G401 (cell line): ENCODE measurements at regions not wholly inside any gene's neighbourhood (a gene's known extent, or its start where the extent isn't known, plus 50 kb on each side); places are given as distances from the start of the nearest gene placed in this dataset.
"Not testable (repeated sequence)": the region's sequence is repeated elsewhere in the genome, so short reads cannot be mapped to it uniquely, and the experiment has no call there.

Experiments
- DNase-seq: peaks from one replicate; pipeline ENCODE4 v3.0.0-alpha.2; 2015; ENCODE audit warnings: low spot score
- in situ Hi-C: cut with HindIII; loops from 2 replicates; pipeline ENCODE4 v1.10.0; 2016; ENCODE audit warnings: low sequenced_read_pairs, mixed read lengths

DNA sequence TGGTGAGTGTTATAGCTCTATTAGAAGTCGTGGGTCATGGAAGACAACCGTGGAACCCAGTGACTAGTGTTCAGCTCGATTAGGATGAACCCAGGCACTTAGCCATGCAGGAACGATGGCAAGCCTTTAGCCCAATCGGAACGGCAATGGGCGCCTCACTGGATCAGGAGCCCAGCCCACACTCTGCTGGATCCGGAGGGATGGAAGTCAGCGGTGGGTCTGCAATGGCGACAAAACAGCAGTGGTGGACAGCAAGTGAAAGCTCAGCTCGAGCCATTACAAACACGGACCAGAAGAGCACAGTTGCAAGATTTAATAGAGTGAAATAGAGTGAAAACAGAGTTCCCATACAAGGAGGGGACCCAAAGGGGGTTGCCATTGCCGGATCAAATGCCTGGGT, 558.5 kb upstream of the CYLC2 start:
- in situ Hi-C loops, DNase-seq: not testable (repeated sequence)

DNA sequence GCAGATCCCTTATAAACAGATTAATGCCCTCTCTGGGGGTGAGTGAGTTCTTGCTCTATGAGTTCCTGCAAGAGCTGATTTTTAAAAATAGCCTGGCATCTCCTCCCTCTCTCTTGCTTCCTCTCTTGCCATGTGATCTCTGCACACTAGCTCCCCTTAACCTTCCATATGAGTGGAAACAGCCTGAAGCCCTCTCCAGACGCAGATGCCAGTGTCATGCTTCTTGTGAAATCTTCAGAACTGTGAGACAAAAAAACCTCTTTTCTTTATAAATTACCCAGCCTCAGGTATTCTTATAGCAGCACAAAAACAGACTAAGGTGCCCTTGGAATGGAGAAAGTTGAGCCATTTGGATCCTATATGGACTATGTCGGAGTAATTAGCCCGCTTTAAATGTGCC, 559.7 kb upstream of the CYLC2 start:
- in situ Hi-C loops = no loop called here
- DNase-seq = no peak

DNA sequence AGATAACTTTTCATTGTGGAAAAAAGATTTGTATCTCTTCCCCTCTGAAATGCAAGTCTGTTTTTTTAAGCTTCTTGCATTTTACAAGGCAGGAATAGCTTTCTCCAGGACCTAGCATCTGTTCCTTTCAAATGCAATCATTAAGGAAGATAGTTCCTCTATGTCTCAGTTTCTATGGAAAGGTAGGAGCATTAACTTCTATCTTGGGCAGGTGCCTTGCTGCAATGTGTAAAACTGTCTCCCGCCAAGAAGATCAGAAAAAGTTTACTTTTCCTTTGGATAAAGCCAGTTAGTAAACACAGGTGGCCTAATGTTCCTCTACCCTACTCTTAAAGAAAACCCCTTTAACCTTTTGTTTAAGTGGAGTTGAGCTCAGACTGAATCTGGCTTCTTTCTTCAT, 560.6 kb upstream of the CYLC2 start:
- DNase-seq = no peak
- in situ Hi-C loops = no loop called here

DNA sequence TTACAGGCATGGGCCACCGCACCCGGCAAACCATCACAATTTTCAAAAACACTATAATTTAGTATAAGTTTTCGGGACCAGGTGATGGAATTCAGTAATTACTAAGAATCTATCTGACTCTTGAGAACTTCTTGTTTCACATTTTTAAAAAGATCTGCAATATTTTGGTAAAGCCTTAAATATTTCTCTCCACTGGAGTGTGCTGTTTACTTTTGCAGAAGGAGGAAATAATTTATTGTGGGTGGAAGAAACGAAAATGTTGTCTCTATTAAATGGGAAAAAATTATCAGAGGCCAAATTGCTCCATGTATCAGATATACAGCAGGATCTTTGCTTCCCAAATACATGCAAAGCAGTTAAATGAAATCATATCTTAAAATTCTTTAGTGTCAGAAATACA, 566.8 kb upstream of the CYLC2 start:
- in situ Hi-C loops = no loop called here
- no peak for DNase-seq

DNA sequence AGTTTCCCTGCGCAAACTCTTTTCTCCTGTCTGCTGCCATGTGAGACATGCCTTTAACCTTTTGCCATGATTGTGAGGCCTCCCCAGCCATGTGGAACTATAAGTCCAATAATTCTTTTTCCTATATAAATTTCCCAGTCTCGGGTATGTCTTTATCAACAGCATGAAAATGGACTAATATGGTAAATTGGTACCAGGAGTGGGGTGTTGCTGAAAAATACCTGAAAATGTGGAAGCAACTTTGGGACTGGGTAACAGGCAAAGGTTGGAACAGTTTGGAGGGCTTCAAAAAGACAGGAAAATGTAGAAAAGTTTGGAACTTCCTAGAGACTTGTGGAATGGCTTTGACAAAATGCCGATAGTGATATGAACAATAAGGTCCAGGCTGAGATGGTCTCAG, 578.9 kb upstream of the CYLC2 start:
- DNase-seq, in situ Hi-C loops: not testable (repeated sequence)

DNA sequence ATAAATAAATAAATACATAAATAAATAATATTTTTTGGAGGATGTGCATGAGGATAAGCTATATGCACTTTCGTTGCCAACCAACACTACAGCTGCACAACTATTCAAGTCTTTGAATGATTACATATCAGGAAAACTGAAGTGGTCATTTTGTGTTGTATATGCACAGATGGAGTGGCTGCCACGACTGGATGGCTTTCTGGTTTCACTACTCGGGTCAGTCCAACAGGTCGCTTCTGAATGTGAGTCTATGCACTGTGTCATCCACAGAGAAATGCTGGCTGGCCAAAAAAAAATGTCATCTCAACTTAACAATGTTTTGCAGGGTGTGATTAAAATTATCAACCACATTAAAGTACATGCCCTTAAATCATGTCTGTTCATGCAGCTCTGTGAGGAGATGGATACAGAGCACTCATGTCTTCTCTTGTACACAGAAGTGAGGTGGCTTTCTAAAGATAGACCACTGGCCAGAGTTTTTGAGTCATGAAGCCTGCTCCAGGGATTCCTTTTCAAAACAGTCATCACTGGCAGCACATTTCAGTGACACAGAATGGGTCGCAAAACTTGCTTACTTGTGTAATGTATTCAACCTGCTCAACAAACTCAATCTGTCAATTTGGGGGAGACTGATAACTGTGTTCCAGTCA, 589.8 kb upstream of the CYLC2 start:
- no peak for DNase-seq
- in situ Hi-C loops = no loop called here

DNA sequence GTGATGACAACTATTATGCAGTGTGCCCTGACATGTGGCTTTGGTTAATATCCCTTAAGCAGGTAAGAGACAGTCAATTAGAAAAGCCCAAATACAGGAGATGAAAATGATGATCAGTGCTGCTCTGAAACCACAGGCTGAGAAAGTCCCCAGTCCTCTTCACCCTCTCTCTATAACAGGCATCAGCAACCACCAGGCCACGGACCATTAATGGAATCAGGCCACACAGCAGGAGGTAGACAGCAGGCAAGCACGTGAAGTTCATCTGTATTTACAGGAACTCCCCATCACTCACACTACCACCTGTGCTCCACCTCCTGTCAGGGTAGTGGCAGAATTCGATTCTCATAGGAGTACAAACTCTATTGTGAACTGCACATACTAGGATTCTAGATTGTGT, 591.6 kb upstream of the CYLC2 start:
- DNase-seq = no peak
- in situ Hi-C loops = no loop called here

DNA sequence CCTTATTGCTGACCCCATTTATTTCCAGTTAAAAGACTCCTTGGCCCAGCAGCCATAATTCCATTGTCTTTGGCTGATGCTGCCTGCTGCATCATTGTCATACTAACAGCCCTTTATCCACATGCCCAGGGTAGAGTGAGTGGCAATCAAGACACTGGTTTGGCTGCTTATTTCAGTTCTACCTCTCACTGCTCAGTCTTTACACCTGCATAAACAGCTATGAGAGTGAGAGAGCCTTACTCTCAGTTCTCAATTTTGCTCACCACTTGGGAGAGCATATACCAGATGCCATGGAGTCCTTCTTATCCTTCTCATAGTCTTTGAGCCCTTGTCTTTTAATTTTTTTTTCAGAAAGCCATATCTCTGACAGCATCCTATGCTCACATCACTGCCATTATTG, 596.9 kb upstream of the CYLC2 start:
- in situ Hi-C loops = no loop called here

DNA sequence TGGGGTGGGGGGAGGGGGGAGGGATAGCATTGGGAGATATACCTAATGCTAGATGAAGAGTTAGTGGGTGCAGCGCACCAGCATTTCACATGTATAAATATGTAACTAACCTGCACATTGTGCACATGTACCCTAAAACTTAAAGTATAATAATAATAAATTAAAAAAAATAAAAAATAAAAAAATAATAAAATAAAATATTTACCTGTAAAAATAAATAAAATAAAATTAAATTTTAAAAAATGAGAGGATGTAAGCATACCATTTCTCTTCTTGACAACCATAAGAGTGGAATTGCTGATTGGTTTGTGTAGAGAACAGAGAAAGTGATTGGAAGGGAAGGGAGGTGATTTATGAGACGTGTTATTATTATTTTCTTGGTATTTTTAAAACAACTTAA, 609.5 kb upstream of the CYLC2 start:
- in situ Hi-C loops, DNase-seq: not testable (repeated sequence)

More for the DNA sequence above, 596.9 kb upstream of the CYLC2 start:
- DNase-seq = no peak

DNA sequence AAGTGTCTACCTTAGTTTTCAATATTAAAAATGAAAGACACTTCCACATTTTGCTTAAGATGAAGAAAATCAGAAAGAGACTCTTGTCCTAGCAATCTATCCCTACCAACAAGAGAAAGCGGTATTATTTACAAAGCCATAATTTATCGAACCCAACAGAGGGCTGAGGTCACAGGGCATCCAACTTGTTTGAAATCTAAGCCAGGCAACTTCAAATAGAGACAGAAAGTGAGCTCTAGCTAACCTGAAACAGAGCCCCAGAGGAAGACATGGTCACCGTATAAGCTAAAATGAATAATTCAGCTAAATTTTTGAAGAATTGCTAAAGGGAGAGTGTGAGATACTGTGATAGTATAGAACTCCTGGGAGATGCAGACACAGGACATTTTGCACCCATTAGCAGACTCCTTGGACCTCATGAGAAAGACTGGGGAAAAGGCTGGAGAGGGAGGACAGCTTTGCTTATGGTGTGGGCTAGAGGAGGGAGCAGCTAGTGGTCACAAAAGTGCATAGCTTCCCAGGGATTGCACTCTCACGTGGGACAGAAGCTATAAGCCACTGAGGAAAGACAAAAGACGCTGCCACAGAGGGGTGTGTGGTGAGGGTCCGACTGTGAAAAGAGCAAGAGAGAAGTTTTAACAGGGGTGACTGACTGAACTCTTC, 624.2 kb upstream of the GRIN3A start:
- in situ Hi-C loops = no loop called here
- no peak for DNase-seq

DNA sequence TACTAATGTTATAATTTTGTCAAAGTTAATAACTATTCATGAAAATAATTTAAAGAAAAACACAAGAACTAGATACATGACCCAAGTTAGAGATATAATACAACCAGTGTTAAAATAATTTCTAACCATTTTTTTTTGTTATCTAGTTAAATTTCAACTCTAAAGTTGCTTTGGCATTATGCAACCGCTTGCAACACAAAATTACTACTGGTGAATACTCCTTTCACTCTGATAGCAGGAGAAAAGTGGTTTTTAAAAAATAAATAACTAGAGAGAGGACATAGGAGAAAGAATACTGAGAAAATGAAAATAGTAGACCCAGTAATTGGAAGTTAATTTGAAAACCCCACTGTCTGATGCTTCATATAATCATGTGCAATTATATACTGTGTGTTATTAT, 622.4 kb upstream of the GRIN3A start:
- no peak for DNase-seq
- in situ Hi-C loops = no loop called here

DNA sequence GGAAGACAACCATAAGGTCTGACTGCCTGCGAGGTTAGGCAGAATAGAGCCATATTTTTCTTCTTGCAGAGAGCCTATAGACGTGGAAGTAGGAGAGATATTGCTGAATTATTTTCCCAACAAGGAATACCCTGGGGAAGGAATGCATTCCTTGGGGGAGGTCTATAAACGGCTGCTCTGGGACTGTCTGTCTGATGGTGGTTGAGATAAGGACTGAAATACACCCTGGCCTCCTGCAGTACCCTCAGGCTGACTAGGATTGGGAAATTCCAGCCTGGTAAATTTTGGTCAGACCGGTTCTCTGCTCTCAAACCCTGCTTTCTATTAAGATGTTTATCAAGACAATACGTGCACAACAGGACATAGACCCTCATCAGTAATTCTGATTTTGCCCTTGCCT, 617.5 kb upstream of the GRIN3A start:
- DNase-seq = no peak

DNA sequence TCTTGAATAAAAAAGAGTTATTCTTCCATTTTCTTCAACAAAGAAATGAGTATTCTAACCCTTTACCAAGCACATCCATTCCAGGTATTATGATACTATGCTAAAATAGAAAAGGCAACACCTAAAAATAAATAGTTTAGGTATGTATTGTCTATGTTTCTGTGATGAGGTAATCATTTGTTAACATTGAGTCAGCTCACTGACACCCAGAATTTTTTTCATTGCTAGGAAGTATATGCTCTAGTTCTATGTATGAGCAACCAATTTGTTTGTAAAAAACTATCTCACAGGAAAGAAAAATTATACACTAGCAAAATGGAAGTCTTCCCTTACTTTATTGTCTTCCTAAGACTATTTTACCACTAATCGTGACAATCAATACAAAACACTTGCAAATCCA, 615.6 kb upstream of the GRIN3A start:
- no peak for DNase-seq
- in situ Hi-C loops = no loop called here

More for the DNA sequence above, 617.5 kb upstream of the GRIN3A start:
- in situ Hi-C loops = no loop called here

DNA sequence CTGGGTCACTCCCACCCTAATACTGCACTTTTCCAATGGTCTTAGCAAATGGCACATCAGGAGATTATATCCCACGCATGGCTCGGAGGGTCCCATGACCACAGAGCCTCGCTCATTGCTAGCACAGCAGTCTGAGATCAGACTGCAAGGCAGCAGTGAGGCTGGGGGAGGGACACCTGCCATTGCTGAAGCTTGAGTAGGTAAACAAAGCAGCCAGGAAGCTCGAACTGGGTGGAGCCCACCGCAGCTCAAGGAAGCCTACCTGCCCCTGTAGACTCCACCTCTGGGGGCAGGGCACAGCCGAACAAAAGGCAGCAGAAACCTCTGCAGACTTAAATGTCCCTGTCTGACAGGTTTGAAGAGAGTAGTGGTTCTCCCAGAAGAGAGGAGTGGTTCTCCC, 599.0 kb upstream of the GRIN3A start:
- DNase-seq, in situ Hi-C loops: not testable (repeated sequence)

DNA sequence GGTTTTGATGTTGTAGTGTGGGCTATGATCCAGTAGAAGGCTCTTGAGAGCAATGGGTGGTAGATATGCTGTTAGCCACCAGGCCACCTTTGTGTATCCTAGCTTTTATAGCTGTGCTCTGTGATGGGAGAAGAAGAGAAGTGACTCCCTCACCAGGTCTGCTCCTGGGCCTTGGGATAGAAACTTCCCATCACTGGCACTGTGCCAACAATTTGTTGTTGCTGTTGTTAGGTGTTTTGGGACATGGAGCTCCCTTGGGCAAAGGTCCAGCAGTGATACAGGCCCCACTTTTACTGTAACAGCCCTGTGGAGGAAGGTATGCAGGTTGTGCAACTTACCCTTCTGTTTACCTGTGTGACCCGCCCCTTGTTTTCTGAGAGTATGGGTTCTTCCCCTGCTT, 570.9 kb upstream of the GRIN3A start:
- DNase-seq = no peak
- in situ Hi-C loops = no loop called here

DNA sequence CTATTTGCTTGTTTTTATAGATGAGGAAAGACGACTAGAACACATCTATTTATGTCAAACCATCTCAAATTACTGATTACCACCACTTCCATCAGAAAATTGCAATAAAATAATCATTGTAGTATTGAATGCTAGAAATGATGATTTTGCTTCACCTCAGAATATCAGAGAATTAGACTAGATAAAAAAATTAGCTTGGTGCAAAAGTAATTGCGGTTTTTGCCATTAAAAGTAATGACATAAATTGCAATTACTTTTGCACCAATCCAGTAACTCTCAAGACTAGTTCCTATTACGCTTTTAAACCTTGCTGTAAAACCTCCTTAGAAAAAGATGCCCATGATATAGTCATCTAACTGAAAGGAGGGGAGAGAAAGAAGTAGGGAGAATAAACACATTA, 556.7 kb upstream of the GRIN3A start:
- in situ Hi-C loops = no loop called here
- DNase-seq = no peak

DNA sequence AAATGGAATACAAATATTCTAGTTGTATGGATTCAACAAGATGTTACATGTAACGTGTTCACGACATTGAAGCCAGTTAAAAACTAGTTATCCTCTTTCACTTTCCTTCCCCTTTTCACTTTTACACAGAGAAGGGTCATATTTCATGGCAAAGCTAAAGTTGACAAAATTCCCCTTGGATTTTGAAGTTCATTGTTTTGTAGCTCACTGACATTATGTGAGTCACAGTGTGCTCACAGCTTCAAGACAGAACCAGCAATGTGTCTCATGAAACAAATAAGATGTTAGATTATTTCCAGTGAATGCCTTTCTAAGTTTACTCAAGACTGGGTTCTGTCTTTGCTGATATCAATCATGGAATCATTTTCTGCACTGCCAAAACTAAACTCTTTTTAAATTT, 535.5 kb upstream of the GRIN3A start:
- DNase-seq = no peak
- in situ Hi-C loops = no loop called here

DNA sequence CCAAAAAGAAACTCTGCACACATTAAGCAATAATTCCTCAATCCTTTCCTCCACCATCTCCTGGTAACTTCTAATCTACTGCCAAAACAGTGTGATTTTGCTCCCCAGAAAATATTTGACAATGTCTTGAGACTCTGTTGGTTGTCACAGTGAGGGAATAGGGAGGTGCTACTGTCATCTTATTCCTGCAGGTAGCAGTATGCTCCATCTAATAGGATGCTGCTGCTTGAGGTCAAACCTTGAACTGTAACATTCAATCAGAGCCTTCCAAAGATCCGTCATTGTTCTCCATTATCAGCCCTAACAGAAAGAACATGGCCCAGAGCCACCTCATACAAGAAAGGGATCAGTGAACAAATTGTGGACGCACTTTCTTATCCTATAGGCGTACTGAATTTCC, 514.7 kb upstream of the GRIN3A start:
- no peak for DNase-seq
- in situ Hi-C loops = no loop called here

DNA sequence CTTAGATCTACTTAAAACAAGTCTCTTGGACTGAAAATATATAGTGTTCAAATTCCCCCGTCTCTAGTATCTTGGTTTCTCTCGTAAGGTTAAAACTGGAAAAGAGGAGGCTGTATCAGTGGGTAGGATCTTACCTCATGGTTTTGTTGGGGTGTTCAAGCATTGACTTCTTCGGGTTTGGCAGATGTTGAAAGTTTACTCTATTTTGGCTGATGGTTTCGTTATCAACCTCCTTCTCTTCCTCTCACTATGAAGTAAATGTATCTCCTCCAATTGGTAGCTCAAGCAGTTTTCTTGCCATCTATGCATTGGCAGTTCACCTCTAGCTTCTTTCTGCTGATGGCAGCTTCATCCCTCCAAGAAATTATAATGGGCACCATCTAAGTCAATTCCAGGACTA, 506.5 kb upstream of the GRIN3A start:
- in situ Hi-C loops = no loop called here

DNA sequence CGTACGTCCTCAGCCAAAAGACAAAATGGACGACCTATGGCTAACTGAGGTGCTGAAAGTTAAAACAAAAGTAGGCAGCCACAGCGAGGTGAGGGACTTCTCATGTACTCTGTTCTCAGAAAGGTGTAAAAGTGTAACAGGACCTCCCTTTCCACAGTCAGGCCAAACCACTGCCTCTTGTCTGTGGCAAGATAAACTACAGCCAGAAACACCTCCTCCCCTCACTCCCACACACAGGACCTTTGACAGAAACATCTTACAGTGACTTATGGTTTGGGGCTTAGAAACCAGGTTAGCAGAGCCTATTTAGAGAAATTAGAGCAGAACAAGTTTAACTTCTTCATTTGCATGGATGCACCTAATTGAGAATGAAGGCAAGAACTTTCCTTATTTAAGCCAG, 499.1 kb upstream of the GRIN3A start:
- in situ Hi-C loops = no loop called here
- DNase-seq = no peak

More for the DNA sequence above, 506.5 kb upstream of the GRIN3A start:
- DNase-seq = no peak

DNA sequence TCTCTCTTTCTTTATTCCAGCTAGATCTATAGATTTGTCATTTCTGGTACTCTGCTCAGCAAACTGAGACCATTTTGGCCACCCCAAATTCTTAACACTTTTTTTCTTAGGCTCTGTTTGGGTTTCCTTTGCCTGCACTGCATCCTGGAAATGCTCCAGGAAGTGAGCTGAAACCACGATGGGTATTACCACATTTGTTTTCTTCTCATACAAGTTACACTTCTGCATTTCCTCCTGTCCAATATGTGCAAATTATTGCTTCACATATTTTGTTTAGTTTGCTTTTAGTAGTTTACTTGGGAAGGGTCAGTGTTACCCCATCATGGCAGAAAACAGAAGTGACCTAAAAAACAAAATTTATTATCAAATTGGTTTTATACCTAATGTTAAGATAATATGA, 498.6 kb upstream of the GRIN3A start:
- in situ Hi-C loops = no loop called here
- no peak for DNase-seq
